ENCODE measurements at regions not wholly inside any gene's neighbourhood (a gene's known extent, or its start where the extent isn't known, plus 50 kb on each side); places are given as distances from the start of the nearest gene placed in this dataset.

- DNase-seq (ENCODE audit: low read depth): no peak
Measured at GRCh38 chr12:3959799-3960560, 86.8 kb upstream of the PARP11 start.

GRCh38 chr12:3958534-3958933 is 85.3 kb upstream of the PARP11 start:
- no peak for DNase-seq (ENCODE audit: low read depth)

GRCh38 chr12:3951380-3952135 is 78.4 kb upstream of the PARP11 start:
- no peak for DNase-seq (ENCODE audit: low read depth)

- no peak for DNase-seq (ENCODE audit: low read depth)
Measured at GRCh38 chr12:3950714-3951320, 77.6 kb upstream of the PARP11 start.

GRCh38 chr12:3947781-3948180 is 74.6 kb upstream of the PARP11 start:
- no peak for DNase-seq (ENCODE audit: low read depth)

GRCh38 chr12:3945671-3946070 is 72.5 kb upstream of the PARP11 start:
- no peak for DNase-seq (ENCODE audit: low read depth)

- no peak for DNase-seq (ENCODE audit: low read depth)
Measured at GRCh38 chr12:3944620-3945019, 71.4 kb upstream of the PARP11 start.

GRCh38 chr12:3938042-3938544 is 64.9 kb upstream of the PARP11 start:
- no peak for DNase-seq (ENCODE audit: low read depth)

- no peak for DNase-seq (ENCODE audit: low read depth)
Measured at GRCh38 chr12:3935078-3935477, 61.9 kb upstream of the PARP11 start.

GRCh38 chr12:3933819-3934192 is 60.6 kb upstream of the PARP11 start:
- DNase-seq (ENCODE audit: low read depth): no peak

- no peak for DNase-seq (ENCODE audit: low read depth)
Measured at GRCh38 chr12:3933074-3933818, 60.0 kb upstream of the PARP11 start.

- DNase-seq (ENCODE audit: low read depth): no peak
Measured at GRCh38 chr12:3931776-3932175, 58.6 kb upstream of the PARP11 start.

GRCh38 chr12:3931206-3931605 is 58.0 kb upstream of the PARP11 start:
- no peak for DNase-seq (ENCODE audit: low read depth)

- DNase-seq (ENCODE audit: low read depth): no peak
Measured at GRCh38 chr12:3929875-3930615, 56.8 kb upstream of the PARP11 start.

- no peak for DNase-seq (ENCODE audit: low read depth)
Measured at GRCh38 chr12:3928538-3929184, 55.5 kb upstream of the PARP11 start.

- no peak for DNase-seq (ENCODE audit: low read depth)
Measured at GRCh38 chr12:3925621-3926020, 52.4 kb upstream of the PARP11 start.

- no peak for DNase-seq (ENCODE audit: low read depth)
Measured at GRCh38 chr12:3924761-3925160, 51.6 kb upstream of the PARP11 start.

GRCh38 chr12:3923021-3923420 is 49.8 kb upstream of the PARP11 start:
- no peak for DNase-seq (ENCODE audit: low read depth)
